Activated CD4-positive, alpha-beta T cell treated with anti-CD3 and anti-CD28 coated beads for 36 hours (primary cell): ENCODE measurements at regions not wholly inside any gene's neighbourhood (a gene's known extent, or its start where the extent isn't known, plus 50 kb on each side); places are given as distances from the start of the nearest gene placed in this dataset.

ENCODE experiments used
- ATAC-seq: fragments of 200-7000 bp; cut with Tn5 transposase; one replicate; pipeline ENCODE4 v1.10.0; 2021; ENCODE audit warnings: mild to moderate bottlenecking, moderate library complexity
- CTCF ChIA-PET: fragments of 350-600 bp; sonication (Branson Sonifier 250); formaldehyde crosslinking; loops from one replicate; lab custom pipeline; 2021; ENCODE audit warnings: antibody characterized with exemption; lab: Charles Lee
- POLR2A ChIA-PET: fragments of 350-600 bp; sonication (Branson Sonifier 250); formaldehyde crosslinking; loops from one replicate; lab custom pipeline; 2021; ENCODE audit warnings: antibody characterized with exemption, inconsistent platforms; lab: Charles Lee
- DNase-seq: peaks from one replicate; pipeline ENCODE4 v3.0.0-alpha.2; 2020
- H3K27ac Mint-ChIP-seq: one replicate; pipeline ENCODE4 v1.8.0; 2021; ENCODE audit warnings: mixed read lengths
- H3K27me3 Mint-ChIP-seq: one replicate; pipeline ENCODE4 v1.8.0; 2021; ENCODE audit warnings: mixed read lengths
- H3K36me3 Mint-ChIP-seq: one replicate; pipeline ENCODE4 v1.8.0; 2021; ENCODE audit warnings: low read depth, mixed read lengths
- H3K4me1 Mint-ChIP-seq: one replicate; pipeline ENCODE4 v1.8.0; 2021; ENCODE audit warnings: mixed read lengths
- H3K4me3 Mint-ChIP-seq: one replicate; pipeline ENCODE4 v1.8.0; 2021; ENCODE audit warnings: mild to moderate bottlenecking, moderate library complexity, mixed read lengths
- H3K9me3 Mint-ChIP-seq: one replicate; pipeline ENCODE4 v1.8.0; 2021; ENCODE audit warnings: low read depth, mixed read lengths
- intact Hi-C, 2 experiments: fragments of 100-400 bp; cut with DNase I in 1 of 2; cut with micrococcal nuclease in 1 of 2; formaldehyde crosslinking; loops; one replicate each; pipeline versions ENCODE4 v1.14.2 to v1.15.1; 2022 to 2024; cut with DNase I, micrococcal nuclease

DNA sequence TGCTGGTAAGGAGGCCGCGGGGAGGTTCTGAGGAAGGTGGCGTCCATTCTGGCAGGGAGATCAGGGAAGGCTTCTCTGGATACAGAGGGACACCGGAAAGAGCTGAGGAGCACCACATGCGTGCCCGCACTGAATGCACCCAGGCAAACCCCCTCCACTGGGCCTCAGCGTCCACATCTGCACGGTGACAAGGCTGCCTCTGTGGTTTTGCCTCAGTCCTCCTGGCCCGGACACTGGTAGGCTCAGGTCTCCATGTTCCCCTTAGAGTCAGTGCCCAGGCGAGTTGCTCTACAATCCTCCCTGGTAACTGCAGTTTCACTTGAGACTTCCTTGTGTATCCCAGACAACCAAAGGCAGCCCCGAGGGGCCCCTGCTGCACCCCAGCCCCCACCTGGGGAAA lies 173.3 kb downstream of the MELK start:
- DNase-seq (no peak), ATAC-seq (no peak)
- intact Hi-C loops, result no loop called here
- ChIA-PET POLR2A (no interaction called here), CTCF (no interaction called here)
- Mint-ChIP-seq H3K4me3 (no peak overlapping the region), H3K27ac (no peak overlapping the region), H3K9me3 (no peaks in the 10 kb centered on the region), H3K4me1 (no peaks in the 10 kb centered on the region), H3K27me3 (peaks cover 24% of the 10 kb centered on the region), H3K36me3 (no peaks in the 10 kb centered on the region)

DNA sequence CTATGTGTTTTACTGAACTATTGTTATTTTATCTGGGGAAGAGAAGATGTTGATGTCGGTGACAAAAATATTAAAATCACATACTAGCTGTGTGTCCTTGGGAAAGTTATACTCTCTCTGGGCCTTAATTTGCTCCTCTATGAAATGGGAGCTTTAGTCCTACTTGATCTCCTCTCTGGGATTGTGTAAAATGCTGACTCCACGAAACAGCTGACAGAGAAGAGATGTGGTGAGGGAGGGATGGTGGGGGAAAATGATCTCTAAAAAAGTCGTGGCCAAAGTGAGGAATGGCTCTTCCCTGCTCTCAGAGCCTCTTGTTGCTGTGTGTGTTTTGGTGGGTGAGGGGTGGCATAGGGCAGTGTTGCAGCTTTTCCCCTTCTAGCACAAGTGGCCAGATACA lies 173.7 kb downstream of the MELK start:
- intact Hi-C loops, result no loop called here
- DNase-seq (no peak), ATAC-seq (no peak)
- H3K4me1 Mint-ChIP-seq, result no peaks in the 10 kb centered on the region
- H3K27ac Mint-ChIP-seq, result no peak overlapping the region
- POLR2A ChIA-PET, result no interaction called here
- H3K9me3 Mint-ChIP-seq, result no peaks in the 10 kb centered on the region
- H3K4me3 Mint-ChIP-seq, result no peak overlapping the region
- H3K36me3 Mint-ChIP-seq, result no peaks in the 10 kb centered on the region
- peaks cover 23% of the 10 kb centered on the region for H3K27me3 Mint-ChIP-seq
- CTCF ChIA-PET, result interaction anchor here (1.1 kb wide), 1 partner anchor 18 kb away, joined by 3 read pairs; no protein-coding TSS in a partner anchor

DNA sequence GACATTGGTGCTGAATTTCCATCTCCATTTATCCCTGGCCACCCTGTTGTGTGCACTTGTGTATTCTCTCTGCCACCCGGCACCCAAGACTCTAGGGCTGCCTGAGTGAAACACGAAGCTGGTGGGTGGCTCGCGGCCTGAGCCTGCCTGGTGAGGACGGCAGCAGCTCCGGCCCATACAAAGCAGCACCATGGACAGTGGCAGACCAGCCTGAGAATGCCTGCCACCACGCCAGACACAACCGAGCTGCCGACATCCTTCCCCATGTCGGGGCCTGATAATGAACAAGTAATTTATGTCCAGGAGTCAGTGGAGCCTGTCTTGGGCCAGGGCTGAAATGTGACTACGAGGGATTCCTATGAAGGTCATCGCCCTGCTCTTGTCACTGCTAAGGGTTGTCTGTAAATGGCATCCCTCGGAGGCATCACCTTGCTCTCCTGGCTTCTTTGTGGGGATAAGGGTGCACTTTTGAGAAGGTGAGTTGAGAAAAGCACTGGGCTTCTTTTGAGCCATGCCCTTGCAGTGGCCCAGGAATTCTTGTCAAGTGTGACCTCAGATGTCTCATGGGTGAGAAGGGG lies 175.7 kb downstream of the MELK start:
- CTCF ChIA-PET, result interaction anchor here (1.1 kb wide), 1 partner anchor 20 kb away, joined by 3 read pairs; no protein-coding TSS in a partner anchor
- H3K36me3 Mint-ChIP-seq, result no peaks in the 10 kb centered on the region
- H3K27me3 Mint-ChIP-seq, result peaks cover 31% of the 10 kb centered on the region
- POLR2A ChIA-PET, result no interaction called here
- no peaks in the 10 kb centered on the region for H3K4me1 Mint-ChIP-seq
- DNase-seq, result peak; percentile 64
- no peak overlapping the region for H3K27ac Mint-ChIP-seq
- H3K9me3 Mint-ChIP-seq, result no peaks in the 10 kb centered on the region
- no peak overlapping the region for H3K4me3 Mint-ChIP-seq
- intact Hi-C loops, result no loop called here
- ATAC-seq, result peak; percentile 53

DNA sequence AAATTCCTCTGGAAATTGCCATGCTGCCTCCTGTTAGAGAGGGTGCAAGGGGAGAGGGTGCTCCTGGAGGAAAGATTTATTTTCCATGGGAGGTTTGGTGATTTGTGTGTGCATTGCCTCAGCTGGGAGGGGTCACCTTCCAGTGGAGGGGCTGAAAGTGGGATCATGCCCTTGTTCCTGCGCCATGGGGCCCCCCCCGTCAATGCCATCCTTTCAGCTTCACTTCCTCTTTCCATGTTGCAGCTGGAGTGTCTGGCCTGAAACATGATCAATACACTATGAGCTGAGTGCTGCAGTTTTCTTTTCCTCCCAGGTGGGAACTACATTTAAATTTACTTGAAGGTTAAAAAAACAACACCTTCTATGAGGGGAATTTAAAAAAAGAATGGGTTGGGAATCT lies 176.8 kb downstream of the MELK start:
- no peaks in the 10 kb centered on the region for H3K9me3 Mint-ChIP-seq
- no peak overlapping the region for H3K4me3 Mint-ChIP-seq
- H3K4me1 Mint-ChIP-seq, result no peaks in the 10 kb centered on the region
- DNase-seq (no peak), ATAC-seq (no peak)
- H3K27ac Mint-ChIP-seq, result no peak overlapping the region
- intact Hi-C loops, result no loop called here
- H3K27me3 Mint-ChIP-seq, result peaks cover 33% of the 10 kb centered on the region
- POLR2A ChIA-PET, result no interaction called here
- CTCF ChIA-PET, result interaction anchor here (0.8 kb wide), 1 partner anchor 20 kb away, joined by 3 read pairs; no protein-coding TSS in a partner anchor
- no peaks in the 10 kb centered on the region for H3K36me3 Mint-ChIP-seq

DNA sequence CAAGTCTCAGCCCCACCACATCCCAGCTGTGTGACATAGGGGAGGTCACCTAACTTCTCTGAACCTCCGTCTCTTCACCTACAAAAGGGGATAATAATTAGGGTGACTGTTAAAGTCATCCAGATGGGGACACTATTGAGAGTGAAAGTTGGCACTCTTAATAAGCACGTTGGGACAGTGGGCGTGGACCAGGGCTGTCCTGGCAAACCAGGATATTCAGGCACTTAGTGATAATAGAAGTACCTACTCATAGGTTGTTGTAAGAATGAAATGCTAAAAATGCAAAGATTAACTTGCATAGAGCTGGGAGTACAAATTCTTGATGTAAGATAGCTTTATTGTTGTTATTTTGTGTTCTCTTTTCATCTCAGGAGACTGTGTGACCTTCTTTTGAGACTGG lies 177.9 kb downstream of the MELK start:
- CTCF ChIA-PET, result no interaction called here
- intact Hi-C loops, result no loop called here
- Mint-ChIP-seq H3K4me1 (no peaks in the 10 kb centered on the region), H3K9me3 (no peaks in the 10 kb centered on the region), H3K27ac (no peak overlapping the region), H3K4me3 (no peak overlapping the region), H3K27me3 (peaks cover 41% of the 10 kb centered on the region), H3K36me3 (no peaks in the 10 kb centered on the region)
- ATAC-seq (no peak), DNase-seq (no peak)
- POLR2A ChIA-PET, result no interaction called here

DNA sequence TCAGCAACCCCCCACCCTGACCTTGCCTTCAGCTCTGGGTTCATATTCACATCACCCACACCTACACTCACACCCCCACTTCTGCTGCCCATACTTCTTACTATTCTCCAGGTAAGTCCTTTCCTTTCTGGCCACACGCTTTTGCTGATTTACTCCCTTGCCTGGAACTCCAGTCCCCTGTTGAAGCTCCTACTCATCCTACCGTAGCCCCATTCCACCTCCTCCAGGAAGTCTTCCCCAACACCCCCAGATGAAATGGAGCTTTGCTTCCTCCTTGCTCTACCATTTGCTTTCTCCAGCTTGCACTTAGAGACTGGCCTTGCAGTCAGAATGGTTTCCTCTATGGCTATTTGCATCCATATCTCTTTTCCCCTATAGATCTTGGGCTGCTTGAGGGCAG lies 182.3 kb downstream of the MELK start:
- DNase-seq, result no peak
- ChIA-PET POLR2A (no interaction called here), CTCF (no interaction called here)
- Mint-ChIP-seq H3K27me3 (peaks cover 38% of the 10 kb centered on the region), H3K4me1 (no peaks in the 10 kb centered on the region), H3K36me3 (no peaks in the 10 kb centered on the region), H3K27ac (no peak overlapping the region), H3K9me3 (no peaks in the 10 kb centered on the region), H3K4me3 (no peak overlapping the region)
- intact Hi-C loops, result no loop called here
- ATAC-seq, result no peak

DNA sequence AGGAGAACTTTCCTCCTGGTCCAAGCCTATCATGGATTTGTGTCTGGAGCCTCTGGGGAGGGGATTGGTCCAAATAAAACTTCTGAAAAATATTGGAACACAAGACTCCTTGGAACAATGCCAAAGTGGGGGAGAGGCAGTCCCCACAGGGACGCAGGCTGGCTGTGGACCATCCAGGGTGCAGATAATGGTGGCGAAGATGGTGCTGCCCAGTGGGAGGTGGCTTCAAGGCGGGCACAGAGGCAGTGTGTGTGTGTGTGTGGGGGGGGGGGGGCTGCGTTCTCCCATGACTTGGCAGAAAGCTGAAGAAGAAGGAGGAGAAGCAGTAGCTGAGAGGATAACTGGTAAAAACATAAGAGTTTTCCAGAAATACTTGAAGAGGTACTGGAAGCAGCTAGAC lies 186.4 kb downstream of the MELK start:
- Mint-ChIP-seq H3K27ac (no peak overlapping the region), H3K36me3 (no peaks in the 10 kb centered on the region), H3K4me1 (no peaks in the 10 kb centered on the region), H3K4me3 (no peak overlapping the region), H3K27me3 (peaks cover 37% of the 10 kb centered on the region), H3K9me3 (no peaks in the 10 kb centered on the region)
- no peak for ATAC-seq
- POLR2A ChIA-PET, result no interaction called here
- intact Hi-C loops, result no loop called here
- no peak for DNase-seq
- CTCF ChIA-PET, result no interaction called here

DNA sequence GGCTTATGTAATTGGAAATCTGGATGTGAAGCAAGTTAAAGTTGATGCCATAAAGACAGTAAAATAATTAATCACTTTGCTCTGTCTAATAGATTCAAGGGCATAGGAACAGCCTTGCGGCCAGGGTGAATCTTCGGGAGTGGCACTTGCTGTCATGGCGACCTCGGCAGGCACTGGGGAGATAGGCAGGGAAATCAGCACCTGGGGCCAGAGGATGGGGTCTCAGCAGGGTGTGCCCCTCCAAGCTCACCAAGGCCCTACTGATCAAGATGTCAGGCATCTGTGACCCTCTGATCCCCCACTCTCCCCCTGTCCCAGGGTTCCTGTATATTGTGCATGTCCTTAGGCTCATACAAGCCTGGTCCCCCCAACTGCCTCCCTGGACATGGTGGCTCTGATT lies 187.3 kb downstream of the MELK start:
- CTCF ChIA-PET, result no interaction called here
- DNase-seq (no peak), ATAC-seq (no peak)
- POLR2A ChIA-PET, result no interaction called here
- H3K4me1 Mint-ChIP-seq, result no peaks in the 10 kb centered on the region
- H3K27ac Mint-ChIP-seq, result no peak overlapping the region
- H3K4me3 Mint-ChIP-seq, result no peak overlapping the region
- peaks cover 35% of the 10 kb centered on the region for H3K27me3 Mint-ChIP-seq
- H3K9me3 Mint-ChIP-seq, result no peaks in the 10 kb centered on the region
- no peaks in the 10 kb centered on the region for H3K36me3 Mint-ChIP-seq
- intact Hi-C loops, result no loop called here

DNA sequence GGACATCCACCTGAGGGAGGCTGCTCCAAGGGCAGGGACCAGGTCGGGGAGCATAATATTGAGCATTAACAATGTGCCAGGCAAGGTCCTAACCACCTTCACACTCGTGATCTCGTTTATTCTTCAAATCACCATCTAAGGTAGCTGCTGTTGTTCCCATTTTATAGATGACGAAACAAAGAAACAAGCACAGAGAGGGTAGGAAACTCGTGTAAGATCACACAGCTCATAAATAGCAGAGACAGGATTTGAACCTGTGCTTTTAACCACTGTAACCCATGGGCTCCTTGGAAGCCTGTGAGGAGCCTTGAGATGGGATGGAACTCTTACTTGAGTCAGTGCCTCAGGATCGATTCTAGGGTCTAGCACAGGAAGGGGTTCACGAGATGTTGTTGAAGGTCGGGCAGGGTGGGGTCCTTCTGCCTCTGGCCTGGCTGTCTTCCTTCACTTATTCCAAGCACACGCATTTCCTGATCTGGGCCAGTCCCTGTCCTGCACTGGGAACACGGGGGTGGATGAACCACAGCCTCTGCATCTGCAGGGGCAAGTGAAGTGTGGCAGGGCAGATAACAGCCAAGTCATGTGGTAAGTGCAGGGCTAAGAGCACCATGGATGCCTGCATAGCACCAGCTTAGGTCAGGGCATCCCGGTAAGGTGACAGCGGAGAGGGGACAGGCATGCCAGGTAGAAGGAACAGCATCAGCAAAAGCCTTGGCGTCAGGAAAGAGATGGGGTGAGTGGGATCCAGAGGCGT lies 188.1 kb downstream of the MELK start:
- no peak overlapping the region for H3K27ac Mint-ChIP-seq

DNA sequence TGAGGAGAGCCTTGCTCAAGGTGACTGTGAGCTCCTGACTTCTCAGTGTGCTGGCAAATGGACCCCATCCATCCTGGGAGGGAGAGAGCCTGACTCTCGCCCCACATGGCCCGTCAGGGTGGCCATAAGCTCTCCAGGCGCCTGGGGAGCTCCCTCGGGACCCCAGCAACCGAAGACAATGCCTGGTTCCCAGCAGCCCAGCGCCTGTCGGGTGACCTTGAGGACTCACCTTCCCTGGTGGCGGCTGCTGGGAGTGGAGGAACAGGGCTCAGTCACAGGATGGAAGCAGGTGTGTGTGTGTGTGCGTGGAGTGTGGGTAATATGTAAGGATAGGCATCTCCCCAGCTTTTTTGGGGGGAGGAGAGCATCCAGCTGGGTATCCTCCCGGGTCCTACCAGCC lies 190.3 kb downstream of the MELK start:
- H3K9me3 Mint-ChIP-seq, result no peaks in the 10 kb centered on the region
- H3K27me3 Mint-ChIP-seq, result peaks cover 25% of the 10 kb centered on the region
- no peak overlapping the region for H3K27ac Mint-ChIP-seq
- ATAC-seq (no peak), DNase-seq (no peak)
- no peaks in the 10 kb centered on the region for H3K36me3 Mint-ChIP-seq
- CTCF ChIA-PET, result interaction anchor here (0.7 kb wide), 2 partner anchors 130 to 870 kb away, joined by 3 read pairs; no protein-coding TSS in a partner anchor
- H3K4me1 Mint-ChIP-seq, result peaks cover 2% of the 10 kb centered on the region
- POLR2A ChIA-PET, result interaction anchor here (0.5 to 1.0 kb wide), 2 partner anchors 200 to 299 kb away, joined by 3 to 4 read pairs; no protein-coding TSS in a partner anchor
- intact Hi-C loops, result no loop called here
- H3K4me3 Mint-ChIP-seq, result no peak overlapping the region

More for the DNA sequence above, 188.1 kb downstream of the MELK start:
- no peaks in the 10 kb centered on the region for H3K9me3 Mint-ChIP-seq
- CTCF ChIA-PET, result interaction anchor here (0.6 kb wide), 1 partner anchor 62 kb away, joined by 4 read pairs; no protein-coding TSS in a partner anchor
- ATAC-seq (no peak), DNase-seq (no peak)
- H3K27me3 Mint-ChIP-seq, result peaks cover 30% of the 10 kb centered on the region
- intact Hi-C loops, result no loop called here
- H3K4me3 Mint-ChIP-seq, result no peak overlapping the region
- no peaks in the 10 kb centered on the region for H3K4me1 Mint-ChIP-seq
- no peaks in the 10 kb centered on the region for H3K36me3 Mint-ChIP-seq
- POLR2A ChIA-PET, result no interaction called here

DNA sequence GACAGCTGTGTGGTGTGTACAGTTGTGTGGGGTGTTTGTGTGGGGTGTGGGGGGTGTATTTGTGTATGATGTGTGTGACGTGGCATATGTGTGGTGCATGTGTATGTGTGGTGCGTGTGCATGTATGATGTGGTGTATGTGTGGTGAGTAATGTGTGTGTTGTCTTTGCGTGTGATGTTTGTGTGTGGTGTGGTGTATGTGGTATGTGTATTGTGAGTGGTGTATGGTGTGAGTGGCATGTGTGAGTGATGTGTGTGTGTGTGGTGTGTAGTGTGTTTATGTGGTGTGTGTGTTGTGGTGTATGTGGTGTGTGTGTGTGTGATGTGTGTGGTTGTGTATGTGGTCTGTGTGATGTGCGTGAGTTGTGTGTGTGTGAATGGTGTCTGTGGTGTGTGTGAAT lies 191.1 kb downstream of the MELK start:
- Mint-ChIP-seq H3K4me3 (no peak overlapping the region), H3K27me3 (peaks cover 21% of the 10 kb centered on the region), H3K4me1 (peaks cover 2% of the 10 kb centered on the region), H3K36me3 (no peaks in the 10 kb centered on the region), H3K9me3 (no peaks in the 10 kb centered on the region), H3K27ac (no peak overlapping the region)
- ATAC-seq (no peak), DNase-seq (no peak)
- POLR2A ChIA-PET, result interaction anchor here (0.5 to 1.0 kb wide), 2 partner anchors 201 to 298 kb away, joined by 3 to 4 read pairs; no protein-coding TSS in a partner anchor
- intact Hi-C loops, result no loop called here
- CTCF ChIA-PET, result no interaction called here
